ENCODE measurements at regions not wholly inside any gene's neighbourhood (a gene's known extent, or its start where the extent isn't known, plus 50 kb on each side); places are given as distances from the start of the nearest gene placed in this dataset.

DNA sequence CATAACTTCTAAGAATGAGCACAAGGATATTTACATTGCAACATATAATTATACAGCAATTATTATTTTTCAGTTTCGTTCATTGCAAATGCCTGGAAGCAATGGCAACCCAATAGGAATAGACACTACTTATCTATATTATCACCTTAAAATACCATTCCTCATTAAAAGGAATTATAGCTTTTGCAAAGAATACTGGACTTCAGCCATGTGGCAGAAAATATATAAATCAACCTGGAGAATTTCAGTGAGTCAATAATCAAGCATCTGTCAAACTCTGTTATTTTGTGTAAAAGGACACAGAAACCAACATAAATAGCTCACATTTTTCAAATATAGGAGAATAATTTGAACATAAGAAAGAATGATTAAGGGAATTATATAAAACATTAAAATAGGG is 96.1 kb upstream of the SEMA3C start:
- H3K4me1 Mint-ChIP-seq, result peaks cover 10% of the 10 kb centered on the region
- H3K27ac Mint-ChIP-seq, result no peak overlapping the region
- peaks cover 10% of the 10 kb centered on the region for H3K36me3 Mint-ChIP-seq (ENCODE audit: low read depth)
- H3K4me3 Mint-ChIP-seq, result no peak overlapping the region
- TF ChIP-seq, protein P1, sequence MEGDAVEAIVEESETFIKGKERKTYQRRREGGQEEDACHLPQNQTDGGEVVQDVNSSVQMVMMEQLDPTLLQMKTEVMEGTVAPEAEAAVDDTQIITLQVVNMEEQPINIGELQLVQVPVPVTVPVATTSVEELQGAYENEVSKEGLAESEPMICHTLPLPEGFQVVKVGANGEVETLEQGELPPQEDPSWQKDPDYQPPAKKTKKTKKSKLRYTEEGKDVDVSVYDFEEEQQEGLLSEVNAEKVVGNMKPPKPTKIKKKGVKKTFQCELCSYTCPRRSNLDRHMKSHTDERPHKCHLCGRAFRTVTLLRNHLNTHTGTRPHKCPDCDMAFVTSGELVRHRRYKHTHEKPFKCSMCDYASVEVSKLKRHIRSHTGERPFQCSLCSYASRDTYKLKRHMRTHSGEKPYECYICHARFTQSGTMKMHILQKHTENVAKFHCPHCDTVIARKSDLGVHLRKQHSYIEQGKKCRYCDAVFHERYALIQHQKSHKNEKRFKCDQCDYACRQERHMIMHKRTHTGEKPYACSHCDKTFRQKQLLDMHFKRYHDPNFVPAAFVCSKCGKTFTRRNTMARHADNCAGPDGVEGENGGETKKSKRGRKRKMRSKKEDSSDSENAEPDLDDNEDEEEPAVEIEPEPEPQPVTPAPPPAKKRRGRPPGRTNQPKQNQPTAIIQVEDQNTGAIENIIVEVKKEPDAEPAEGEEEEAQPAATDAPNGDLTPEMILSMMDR (IDR thresholded peaks at IDR 0.05), result no peak
- DNase-seq, result no peak
- no peaks in the 10 kb centered on the region for H3K27me3 Mint-ChIP-seq (ENCODE audit: low read depth, poor library complexity)
- peaks cover 23% of the 10 kb centered on the region for H3K9me3 Mint-ChIP-seq

GRCh38 chr7:81014266-81014665 is 95.4 kb upstream of the SEMA3C start:
- no peaks in the 10 kb centered on the region for H3K27me3 Mint-ChIP-seq (ENCODE audit: low read depth, poor library complexity)
- H3K9me3 Mint-ChIP-seq, result peaks cover 23% of the 10 kb centered on the region
- no peak overlapping the region for H3K27ac Mint-ChIP-seq
- TF ChIP-seq, protein P1 (IDR thresholded peaks at IDR 0.05), result no peak
- no peak overlapping the region for H3K4me3 Mint-ChIP-seq
- DNase-seq, result no peak
- H3K36me3 Mint-ChIP-seq (ENCODE audit: low read depth), result peaks cover 10% of the 10 kb centered on the region
- peaks cover 10% of the 10 kb centered on the region for H3K4me1 Mint-ChIP-seq

- DNase-seq, result no peak
- Mint-ChIP-seq H3K36me3 (ENCODE audit: low read depth) (peaks cover 15% of the 10 kb centered on the region), H3K9me3 (peaks cover 29% of the 10 kb centered on the region), H3K4me3 (no peak overlapping the region), H3K27me3 (ENCODE audit: low read depth, poor library complexity) (no peaks in the 10 kb centered on the region), H3K27ac (peak overlapping the region; percentile 33), H3K4me1 (peaks cover 10% of the 10 kb centered on the region)
- TF ChIP-seq, protein P1 (IDR thresholded peaks at IDR 0.05), result no peak
Observed at GRCh38 chr7:81013083-81013817, 94.4 kb upstream of the SEMA3C start.

DNA sequence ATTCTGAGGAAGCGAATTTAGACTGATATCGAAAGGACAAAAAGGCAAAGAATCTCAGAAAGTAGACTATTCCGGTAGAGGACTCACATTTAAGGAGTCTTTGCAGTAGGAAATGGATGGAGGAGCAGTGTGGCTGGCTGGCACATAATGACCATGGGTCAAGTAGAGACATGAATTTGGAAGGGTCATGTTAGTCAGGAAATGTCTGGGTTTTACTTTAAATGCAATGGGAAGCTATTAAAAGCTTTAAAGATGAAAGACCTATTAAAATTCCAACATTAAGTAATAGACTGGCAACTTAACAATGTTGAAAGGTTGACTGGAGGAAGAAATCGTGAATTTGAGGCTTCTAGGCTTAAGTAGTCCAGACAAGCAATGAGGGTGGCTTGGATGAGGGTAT is 90.0 kb upstream of the SEMA3C start:
- no peak for DNase-seq
- TF ChIP-seq, protein P1 (IDR thresholded peaks at IDR 0.05), result no peak
- H3K27me3 Mint-ChIP-seq (ENCODE audit: low read depth, poor library complexity), result no peaks in the 10 kb centered on the region
- H3K36me3 Mint-ChIP-seq (ENCODE audit: low read depth), result peaks cover 19% of the 10 kb centered on the region
- peak overlapping the region; percentile 43 for H3K27ac Mint-ChIP-seq
- no peak overlapping the region for H3K4me3 Mint-ChIP-seq
- H3K4me1 Mint-ChIP-seq, result peaks cover 14% of the 10 kb centered on the region
- peaks cover 32% of the 10 kb centered on the region for H3K9me3 Mint-ChIP-seq

DNA sequence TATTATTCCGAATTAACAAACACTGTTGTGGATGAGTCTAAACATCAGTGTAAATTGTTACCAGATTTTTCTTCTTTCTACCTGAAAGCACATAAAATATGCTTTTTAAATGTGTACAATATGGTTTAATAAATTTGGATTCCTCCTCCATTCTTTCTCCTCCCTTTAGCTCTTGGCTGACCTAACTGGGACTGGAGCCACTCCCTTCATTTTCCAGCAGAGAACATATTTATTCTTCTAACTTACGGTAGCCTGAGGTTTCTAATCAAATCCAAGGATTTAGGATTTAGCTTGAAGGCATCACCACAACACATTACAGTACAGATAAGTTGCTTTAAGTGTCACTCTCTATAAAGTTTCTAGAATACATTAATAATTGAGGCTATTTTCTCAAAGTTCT is 88.2 kb upstream of the SEMA3C start:
- DNase-seq, result no peak
- Mint-ChIP-seq H3K27ac (no peak overlapping the region), H3K9me3 (peaks cover 21% of the 10 kb centered on the region), H3K4me1 (peaks cover 4% of the 10 kb centered on the region), H3K36me3 (ENCODE audit: low read depth) (peaks cover 14% of the 10 kb centered on the region), H3K27me3 (ENCODE audit: low read depth, poor library complexity) (no peaks in the 10 kb centered on the region), H3K4me3 (no peak overlapping the region)
- TF ChIP-seq, protein P1 (IDR thresholded peaks at IDR 0.05), result no peak

GRCh38 chr7:81005254-81005653 is 86.4 kb upstream of the SEMA3C start:
- Mint-ChIP-seq H3K4me1 (peaks cover 4% of the 10 kb centered on the region), H3K36me3 (ENCODE audit: low read depth) (peaks cover 9% of the 10 kb centered on the region), H3K9me3 (peaks cover 9% of the 10 kb centered on the region), H3K4me3 (no peak overlapping the region), H3K27me3 (ENCODE audit: low read depth, poor library complexity) (peaks cover 4% of the 10 kb centered on the region), H3K27ac (no peak overlapping the region)
- TF ChIP-seq, protein P1 (IDR thresholded peaks at IDR 0.05), result no peak
- no peak for DNase-seq

Measured in nephron progenitor cell (in vitro differentiated cells).